ENCODE measurements at regions not wholly inside any gene's neighbourhood (a gene's known extent, or its start where the extent isn't known, plus 50 kb on each side); places are given as distances from the start of the nearest gene placed in this dataset.

DNA sequence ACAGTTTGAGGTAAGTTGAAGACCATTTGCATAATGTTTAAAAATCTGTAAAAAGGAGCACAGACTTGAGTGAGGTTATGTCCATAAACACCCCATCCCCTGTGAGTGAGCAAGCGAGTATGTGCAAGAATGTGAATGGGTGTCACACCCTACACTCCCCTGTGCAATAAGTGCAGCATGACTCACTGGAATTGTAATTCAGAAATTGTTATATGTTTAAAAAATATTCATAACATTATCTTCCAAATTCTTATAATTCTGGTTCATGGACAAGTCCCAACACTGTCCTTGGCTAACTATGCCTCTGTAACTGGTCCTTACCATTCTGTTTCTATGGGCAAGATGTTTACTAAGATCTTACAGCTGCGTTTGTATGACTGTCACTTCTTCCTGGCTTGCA is 207.8 kb upstream of the FAR2 start:
- no peaks in the 10 kb centered on the region for H3K27me3 Mint-ChIP-seq
- TF ChIP-seq, protein P1, sequence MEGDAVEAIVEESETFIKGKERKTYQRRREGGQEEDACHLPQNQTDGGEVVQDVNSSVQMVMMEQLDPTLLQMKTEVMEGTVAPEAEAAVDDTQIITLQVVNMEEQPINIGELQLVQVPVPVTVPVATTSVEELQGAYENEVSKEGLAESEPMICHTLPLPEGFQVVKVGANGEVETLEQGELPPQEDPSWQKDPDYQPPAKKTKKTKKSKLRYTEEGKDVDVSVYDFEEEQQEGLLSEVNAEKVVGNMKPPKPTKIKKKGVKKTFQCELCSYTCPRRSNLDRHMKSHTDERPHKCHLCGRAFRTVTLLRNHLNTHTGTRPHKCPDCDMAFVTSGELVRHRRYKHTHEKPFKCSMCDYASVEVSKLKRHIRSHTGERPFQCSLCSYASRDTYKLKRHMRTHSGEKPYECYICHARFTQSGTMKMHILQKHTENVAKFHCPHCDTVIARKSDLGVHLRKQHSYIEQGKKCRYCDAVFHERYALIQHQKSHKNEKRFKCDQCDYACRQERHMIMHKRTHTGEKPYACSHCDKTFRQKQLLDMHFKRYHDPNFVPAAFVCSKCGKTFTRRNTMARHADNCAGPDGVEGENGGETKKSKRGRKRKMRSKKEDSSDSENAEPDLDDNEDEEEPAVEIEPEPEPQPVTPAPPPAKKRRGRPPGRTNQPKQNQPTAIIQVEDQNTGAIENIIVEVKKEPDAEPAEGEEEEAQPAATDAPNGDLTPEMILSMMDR (conservative IDR thresholded peaks at IDR 0.05), result no peak
- DNase-seq (ENCODE audit: extremely low spot score, unreplicated experiment), result no peak
- no peaks in the 10 kb centered on the region for H3K9me3 Mint-ChIP-seq
- H3K4me3 Mint-ChIP-seq, result no peak overlapping the region
- H3K4me1 Mint-ChIP-seq (ENCODE audit: unreplicated experiment), result no peaks in the 10 kb centered on the region
- H3K27ac Mint-ChIP-seq, result no peak overlapping the region
- peaks cover 3% of the 10 kb centered on the region for H3K36me3 Mint-ChIP-seq

DNA sequence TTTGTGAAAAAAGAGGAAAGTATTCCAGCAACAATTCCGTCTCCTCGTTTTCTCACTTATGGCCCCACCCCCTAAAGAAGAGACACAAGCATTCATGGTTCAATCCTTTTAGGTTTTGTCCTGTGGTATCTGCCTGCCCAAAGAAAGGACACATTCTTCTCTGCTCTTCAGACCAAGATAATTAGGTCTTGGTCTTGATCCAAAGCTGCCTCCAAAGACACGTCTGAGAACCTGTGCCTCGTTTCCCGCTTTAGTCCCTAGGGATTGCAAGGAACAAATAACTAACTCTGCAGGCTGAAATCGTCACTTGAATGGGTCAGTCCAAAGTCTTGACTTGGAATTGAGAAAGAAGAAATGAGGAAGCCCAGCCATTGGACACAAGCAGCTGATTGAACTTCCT is 202.7 kb upstream of the FAR2 start:
- no peak overlapping the region for H3K4me3 Mint-ChIP-seq
- no peaks in the 10 kb centered on the region for H3K9me3 Mint-ChIP-seq
- peaks cover 7% of the 10 kb centered on the region for H3K36me3 Mint-ChIP-seq
- DNase-seq (ENCODE audit: extremely low spot score, unreplicated experiment), result no peak
- TF ChIP-seq, protein P1 (conservative IDR thresholded peaks at IDR 0.05), result no peak
- H3K4me1 Mint-ChIP-seq (ENCODE audit: unreplicated experiment), result no peaks in the 10 kb centered on the region
- H3K27me3 Mint-ChIP-seq, result no peaks in the 10 kb centered on the region
- no peak overlapping the region for H3K27ac Mint-ChIP-seq

DNA sequence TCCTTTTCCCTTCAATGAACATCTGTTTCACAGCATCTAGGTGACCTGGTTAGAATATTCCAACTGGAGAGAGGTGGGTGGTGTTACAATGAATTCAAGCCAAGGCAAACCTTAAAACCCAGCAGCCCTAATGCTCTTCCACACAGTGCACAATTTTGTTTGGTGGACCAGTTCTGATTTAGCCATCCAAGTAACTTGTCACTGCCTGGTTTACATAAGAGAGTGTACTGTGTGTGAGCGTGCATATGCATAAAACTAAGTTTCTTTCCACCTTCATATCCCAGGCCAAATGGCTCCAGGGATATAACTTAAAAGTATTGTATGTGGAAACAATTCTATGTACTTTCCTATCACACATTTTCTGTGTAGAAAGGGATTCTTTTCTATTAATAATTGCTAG is 200.4 kb upstream of the FAR2 start:
- Mint-ChIP-seq H3K4me1 (ENCODE audit: unreplicated experiment) (no peaks in the 10 kb centered on the region), H3K27ac (no peak overlapping the region), H3K9me3 (no peaks in the 10 kb centered on the region), H3K36me3 (peaks cover 4% of the 10 kb centered on the region), H3K4me3 (no peak overlapping the region), H3K27me3 (no peaks in the 10 kb centered on the region)
- no peak for DNase-seq (ENCODE audit: extremely low spot score, unreplicated experiment)
- TF ChIP-seq, protein P1 (conservative IDR thresholded peaks at IDR 0.05), result no peak

DNA sequence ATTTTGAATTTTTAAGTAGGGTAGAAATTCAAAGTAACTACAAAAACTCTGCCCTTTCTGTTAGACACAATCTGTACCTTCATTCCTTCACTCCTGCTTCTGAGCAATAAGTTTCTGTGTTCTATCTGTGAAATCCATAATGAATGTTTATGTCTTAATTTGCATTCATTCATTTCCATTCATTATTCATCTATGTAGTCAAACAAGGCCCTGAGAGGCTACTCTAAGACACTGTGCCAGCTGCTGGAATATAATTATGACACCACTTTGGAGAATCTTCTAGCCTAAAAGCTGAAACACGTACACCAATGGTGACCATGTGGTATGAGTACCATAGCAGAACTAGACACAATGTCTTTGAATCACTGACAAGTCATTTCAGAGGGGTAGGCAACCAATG is 199.9 kb upstream of the FAR2 start:
- H3K36me3 Mint-ChIP-seq, result peaks cover 4% of the 10 kb centered on the region
- TF ChIP-seq, protein P1 (conservative IDR thresholded peaks at IDR 0.05), result no peak
- no peak overlapping the region for H3K27ac Mint-ChIP-seq
- no peak for DNase-seq (ENCODE audit: extremely low spot score, unreplicated experiment)
- no peaks in the 10 kb centered on the region for H3K4me1 Mint-ChIP-seq (ENCODE audit: unreplicated experiment)
- H3K9me3 Mint-ChIP-seq, result no peaks in the 10 kb centered on the region
- H3K27me3 Mint-ChIP-seq, result no peaks in the 10 kb centered on the region
- no peak overlapping the region for H3K4me3 Mint-ChIP-seq

DNA sequence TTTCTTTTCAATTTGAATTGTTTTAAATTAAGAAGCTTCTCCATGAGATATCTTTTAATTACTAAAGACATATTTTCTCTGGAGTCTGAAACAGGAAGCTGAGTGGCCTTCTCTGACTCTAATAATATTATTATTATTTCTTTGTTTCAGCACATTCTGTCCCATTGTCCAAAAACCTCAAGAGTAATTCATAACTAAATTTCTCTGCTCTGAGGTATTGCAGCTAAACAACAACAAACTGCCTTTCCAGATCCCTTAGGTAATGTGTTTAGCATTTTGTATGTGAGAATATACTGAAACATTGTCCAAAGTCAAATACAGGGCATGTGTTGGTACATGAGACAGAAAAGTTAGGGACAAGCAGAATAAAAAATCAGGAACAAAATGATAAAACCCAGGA is 199.0 kb upstream of the FAR2 start:
- DNase-seq (ENCODE audit: extremely low spot score, unreplicated experiment), result no peak
- H3K27me3 Mint-ChIP-seq, result no peaks in the 10 kb centered on the region
- H3K9me3 Mint-ChIP-seq, result no peaks in the 10 kb centered on the region
- TF ChIP-seq, protein P1 (conservative IDR thresholded peaks at IDR 0.05), result no peak
- H3K36me3 Mint-ChIP-seq, result peaks cover 4% of the 10 kb centered on the region
- no peaks in the 10 kb centered on the region for H3K4me1 Mint-ChIP-seq (ENCODE audit: unreplicated experiment)
- no peak overlapping the region for H3K27ac Mint-ChIP-seq
- H3K4me3 Mint-ChIP-seq, result no peak overlapping the region

DNA sequence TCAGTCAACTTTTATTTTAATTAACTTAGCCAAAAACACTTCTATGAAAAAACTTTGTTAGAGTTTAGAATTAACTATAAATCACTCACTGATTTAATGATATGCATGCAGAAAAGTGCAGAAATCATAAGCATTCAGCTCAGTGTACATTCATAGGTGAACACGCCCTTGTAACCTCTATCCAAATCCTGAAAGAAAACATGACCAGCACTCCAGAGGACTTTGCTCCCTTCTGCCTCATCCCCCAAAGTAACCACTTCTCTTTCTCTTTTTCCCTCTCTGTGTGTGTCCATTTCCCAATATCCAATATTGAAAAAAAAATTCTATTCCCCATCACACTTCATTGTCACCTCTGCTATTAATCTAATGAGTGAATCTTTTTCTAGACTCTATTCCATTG is 197.1 kb upstream of the FAR2 start:
- TF ChIP-seq, protein P1 (conservative IDR thresholded peaks at IDR 0.05), result no peak
- no peak for DNase-seq (ENCODE audit: extremely low spot score, unreplicated experiment)
- no peak overlapping the region for H3K4me3 Mint-ChIP-seq
- H3K27ac Mint-ChIP-seq, result no peak overlapping the region
- no peaks in the 10 kb centered on the region for H3K4me1 Mint-ChIP-seq (ENCODE audit: unreplicated experiment)
- H3K27me3 Mint-ChIP-seq, result no peaks in the 10 kb centered on the region
- H3K36me3 Mint-ChIP-seq, result peaks cover 4% of the 10 kb centered on the region
- H3K9me3 Mint-ChIP-seq, result no peaks in the 10 kb centered on the region

Measured in type B pancreatic cell (in vitro differentiated cells).